Amniotic stem cell (primary cell): ENCODE measurements at regions not wholly inside any gene's neighbourhood (a gene's known extent, or its start where the extent isn't known, plus 50 kb on each side); places are given as distances from the start of the nearest gene placed in this dataset.
A peak's percentile ranks its signal among the peaks of the same experiment; 100 is the strongest.

Source experiments
- DNase-seq: peaks from one replicate; lab custom pipeline; 2025; lab: John Stamatoyannopoulos, UW

GRCh38 chr6:119541132-119541905 lies 191.8 kb upstream of the MAN1A1 start:
- DNase-seq = peak; percentile 93

GRCh38 chr6:119540417-119540816 lies 190.9 kb upstream of the MAN1A1 start:
- no peak for DNase-seq

- no peak for DNase-seq
Observed at GRCh38 chr6:119539066-119539746, 189.6 kb upstream of the MAN1A1 start.

- DNase-seq = no peak
Observed at GRCh38 chr6:119536666-119537065, 187.1 kb upstream of the MAN1A1 start.

- DNase-seq = no peak
Observed at GRCh38 chr6:119535332-119535731, 185.8 kb upstream of the MAN1A1 start.

- DNase-seq = peak; percentile 36
Observed at GRCh38 chr6:119533603-119534279, 184.2 kb upstream of the MAN1A1 start.

- DNase-seq = no peak
Observed at GRCh38 chr6:119527231-119527578, 177.6 kb upstream of the MAN1A1 start.

- no peak for DNase-seq
Observed at GRCh38 chr6:119526561-119527230, 177.1 kb upstream of the MAN1A1 start.

GRCh38 chr6:119524410-119524809 lies 174.8 kb upstream of the MAN1A1 start:
- no peak for DNase-seq

GRCh38 chr6:119523556-119523955 lies 174.0 kb upstream of the MAN1A1 start:
- DNase-seq = no peak

- DNase-seq = no peak
Observed at GRCh38 chr6:119521251-119521650, 171.7 kb upstream of the MAN1A1 start.

- no peak for DNase-seq
Observed at GRCh38 chr6:119517428-119517827, 167.9 kb upstream of the MAN1A1 start.

GRCh38 chr6:119514345-119514744 lies 164.8 kb upstream of the MAN1A1 start:
- no peak for DNase-seq

GRCh38 chr6:119511024-119511423 lies 161.5 kb upstream of the MAN1A1 start:
- no peak for DNase-seq

- no peak for DNase-seq
Observed at GRCh38 chr6:119510246-119510645, 160.7 kb upstream of the MAN1A1 start.

GRCh38 chr6:119506631-119507174 lies 157.1 kb upstream of the MAN1A1 start:
- DNase-seq = no peak

- no peak for DNase-seq
Observed at GRCh38 chr6:119501798-119502483, 152.4 kb upstream of the MAN1A1 start.

GRCh38 chr6:119499797-119500196 lies 150.2 kb upstream of the MAN1A1 start:
- no peak for DNase-seq

- DNase-seq = no peak
Observed at GRCh38 chr6:119497988-119498727, 148.6 kb upstream of the MAN1A1 start.

- DNase-seq = no peak
Observed at GRCh38 chr6:119495230-119495683, 145.7 kb upstream of the MAN1A1 start.

- DNase-seq = no peak
Observed at GRCh38 chr6:119493980-119494379, 144.4 kb upstream of the MAN1A1 start.
